ENCODE measurements at regions not wholly inside any gene's neighbourhood (a gene's known extent, or its start where the extent isn't known, plus 50 kb on each side); places are given as distances from the start of the nearest gene placed in this dataset.

DNA sequence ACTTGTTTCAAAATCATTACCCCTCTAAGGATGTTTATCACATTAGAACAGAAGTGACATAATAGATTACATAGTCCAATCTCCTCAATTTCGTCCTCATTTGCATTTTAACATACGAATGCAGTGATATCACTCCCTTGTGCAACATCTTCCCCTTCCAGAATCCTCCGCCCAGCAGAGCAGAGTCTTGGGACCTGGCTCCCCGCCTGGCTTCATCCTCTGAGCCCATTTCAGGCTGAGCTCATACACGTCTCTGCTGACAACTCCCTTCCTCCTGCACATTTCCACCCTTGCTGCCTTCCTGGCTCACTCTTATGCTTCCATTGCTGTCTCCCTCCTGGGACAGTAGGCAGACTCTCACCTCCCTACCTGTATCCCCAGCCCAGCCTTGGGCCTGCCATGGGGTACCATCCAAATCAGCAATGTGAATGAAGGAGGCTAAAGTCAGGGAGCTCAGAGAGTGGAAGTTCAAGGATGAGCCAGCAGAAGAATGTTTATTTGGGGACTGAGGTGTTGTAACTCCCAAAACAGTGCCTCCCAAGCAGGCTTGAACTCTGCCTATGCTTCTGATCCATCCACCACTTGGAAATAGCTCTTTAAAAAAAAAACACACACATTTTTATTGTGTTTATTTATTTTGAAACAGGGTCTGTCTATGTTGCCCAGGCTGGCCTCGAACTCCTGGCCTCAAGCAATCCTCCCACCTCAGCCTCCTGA lies 165.2 kb downstream of the TMEM200C start:
- TF ChIP-seq, protein P1, sequence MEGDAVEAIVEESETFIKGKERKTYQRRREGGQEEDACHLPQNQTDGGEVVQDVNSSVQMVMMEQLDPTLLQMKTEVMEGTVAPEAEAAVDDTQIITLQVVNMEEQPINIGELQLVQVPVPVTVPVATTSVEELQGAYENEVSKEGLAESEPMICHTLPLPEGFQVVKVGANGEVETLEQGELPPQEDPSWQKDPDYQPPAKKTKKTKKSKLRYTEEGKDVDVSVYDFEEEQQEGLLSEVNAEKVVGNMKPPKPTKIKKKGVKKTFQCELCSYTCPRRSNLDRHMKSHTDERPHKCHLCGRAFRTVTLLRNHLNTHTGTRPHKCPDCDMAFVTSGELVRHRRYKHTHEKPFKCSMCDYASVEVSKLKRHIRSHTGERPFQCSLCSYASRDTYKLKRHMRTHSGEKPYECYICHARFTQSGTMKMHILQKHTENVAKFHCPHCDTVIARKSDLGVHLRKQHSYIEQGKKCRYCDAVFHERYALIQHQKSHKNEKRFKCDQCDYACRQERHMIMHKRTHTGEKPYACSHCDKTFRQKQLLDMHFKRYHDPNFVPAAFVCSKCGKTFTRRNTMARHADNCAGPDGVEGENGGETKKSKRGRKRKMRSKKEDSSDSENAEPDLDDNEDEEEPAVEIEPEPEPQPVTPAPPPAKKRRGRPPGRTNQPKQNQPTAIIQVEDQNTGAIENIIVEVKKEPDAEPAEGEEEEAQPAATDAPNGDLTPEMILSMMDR (IDR thresholded peaks at IDR 0.05): no peak
- TF ChIP-seq EP300 (IDR thresholded peaks at IDR 0.05) (no peak), POLR2A (IDR thresholded peaks at IDR 0.05) (no peak)

Data from ovary (tissue), 3 donors.